Umbilical cord (tissue), 1 donor: ENCODE measurements at regions not wholly inside any gene's neighbourhood (a gene's known extent, or its start where the extent isn't known, plus 50 kb on each side); places are given as distances from the start of the nearest gene placed in this dataset.
A peak's percentile ranks its signal among the peaks of the same experiment; 100 is the strongest.

Experiments
- DNase-seq: peaks from one replicate; pipeline ENCODE4 v3.0.0-alpha.2; 2015; ENCODE audit warnings: low spot score

- DNase-seq: no peak
Observed at GRCh38 chr5:18932081-18932480, 1055.9 kb downstream of the CDH18 start.

- DNase-seq: no peak
Observed at GRCh38 chr5:18944771-18945170, 1043.2 kb downstream of the CDH18 start.

GRCh38 chr5:18954239-18954638, 1033.8 kb downstream of the CDH18 start:
- no peak for DNase-seq

GRCh38 chr5:18959535-18959934, 1028.5 kb downstream of the CDH18 start:
- peak; percentile 27 for DNase-seq

GRCh38 chr5:18961234-18961633, 1026.8 kb downstream of the CDH18 start:
- DNase-seq: no peak

GRCh38 chr5:18965893-18966292, 1022.1 kb downstream of the CDH18 start:
- DNase-seq: no peak

- DNase-seq: no peak
Observed at GRCh38 chr5:18967637-18968036, 1020.4 kb downstream of the CDH18 start.

- DNase-seq: no peak
Observed at GRCh38 chr5:18968966-18969365, 1019.0 kb downstream of the CDH18 start.

- DNase-seq: no peak
Observed at GRCh38 chr5:18970000-18970399, 1018.0 kb downstream of the CDH18 start.

- no peak for DNase-seq
Observed at GRCh38 chr5:18972177-18972576, 1015.8 kb downstream of the CDH18 start.

- no peak for DNase-seq
Observed at GRCh38 chr5:18975624-18976023, 1012.4 kb downstream of the CDH18 start.

GRCh38 chr5:18977880-18978279, 1010.1 kb downstream of the CDH18 start:
- no peak for DNase-seq

- DNase-seq: no peak
Observed at GRCh38 chr5:18984559-18985080, 1003.4 kb downstream of the CDH18 start.

- DNase-seq: no peak
Observed at GRCh38 chr5:18985171-18985758, 1002.7 kb downstream of the CDH18 start.

- no peak for DNase-seq
Observed at GRCh38 chr5:18987101-18987500, 1000.9 kb downstream of the CDH18 start.

- no peak for DNase-seq
Observed at GRCh38 chr5:18990852-18991251, 997.1 kb downstream of the CDH18 start.

- DNase-seq: peak; percentile 4
Observed at GRCh38 chr5:18992264-18992663, 995.7 kb downstream of the CDH18 start.

- no peak for DNase-seq
Observed at GRCh38 chr5:18999478-18999877, 988.5 kb downstream of the CDH18 start.

- no peak for DNase-seq
Observed at GRCh38 chr5:19001054-19001453, 986.9 kb downstream of the CDH18 start.

GRCh38 chr5:19001539-19001938, 986.5 kb downstream of the CDH18 start:
- DNase-seq: no peak

- DNase-seq: no peak
Observed at GRCh38 chr5:19002111-19002510, 985.9 kb downstream of the CDH18 start.

GRCh38 chr5:19018822-19019221, 969.2 kb downstream of the CDH18 start:
- no peak for DNase-seq

GRCh38 chr5:19031491-19031890, 956.5 kb downstream of the CDH18 start:
- DNase-seq: no peak

GRCh38 chr5:19035816-19036215, 952.2 kb downstream of the CDH18 start:
- DNase-seq: no peak
